GM23338 (cell line): ENCODE measurements at regions not wholly inside any gene's neighbourhood (a gene's known extent, or its start where the extent isn't known, plus 50 kb on each side); places are given as distances from the start of the nearest gene placed in this dataset.

Source experiments
- ATAC-seq: fragments of 200-7000 bp; cut with Tn5 transposase; 3 replicates; pipeline ENCODE4 v1.9.1; 2020
- DNase-seq: peaks from one replicate; pipeline ENCODE4 v3.0.0-alpha.2; 2015; ENCODE audit warnings: low spot score
- H2AFZ ChIP-seq: fragments of 200-600 bp; sonication (generic); 2 replicates; pipeline ENCODE4 v1.8.0; 2016; ENCODE audit warnings: antibody characterized with exemption, mild to moderate bottlenecking, moderate library complexity
- H3F3A ChIP-seq: fragments of 200-600 bp; sonication (generic); replicated peaks from 2 replicates; pipeline ENCODE4 v1.8.0; 2017; ENCODE audit warnings: antibody characterized with exemption, mixed run types, low read depth
- H3K27ac ChIP-seq: fragments of 200-600 bp; sonication (generic); 2 replicates; pipeline ENCODE4 v1.6.1; 2016; ENCODE audit warnings: low read depth
- H3K27me3 ChIP-seq: fragments of 200-600 bp; sonication (generic); 2 replicates; pipeline ENCODE4 v1.8.0; 2016; ENCODE audit warnings: mild to moderate bottlenecking, mixed run types, moderate library complexity; ENCODE audit not compliant: insufficient read depth
- H3K36me3 ChIP-seq: fragments of 200-600 bp; sonication (generic); 2 replicates; pipeline ENCODE4 v1.8.0; 2016; ENCODE audit warnings: mild to moderate bottlenecking; ENCODE audit not compliant: insufficient read depth
- H3K4me1 ChIP-seq: fragments of 200-600 bp; sonication (generic); 2 replicates; pipeline ENCODE4 v1.8.0; 2016; ENCODE audit warnings: mild to moderate bottlenecking, moderate library complexity; ENCODE audit not compliant: insufficient read depth
- H3K4me2 ChIP-seq: fragments of 200-600 bp; sonication (generic); 2 replicates; pipeline ENCODE4 v1.7.1; 2017; ENCODE audit warnings: mixed run types
- H3K4me3 ChIP-seq: fragments of 200-600 bp; sonication (generic); 2 replicates; pipeline ENCODE4 v1.6.1; 2016; ENCODE audit warnings: mixed run types
- H3K79me2 ChIP-seq: fragments of 200-600 bp; sonication (generic); replicated peaks from 2 replicates; pipeline ENCODE4 v1.8.0; 2017; ENCODE audit warnings: mild to moderate bottlenecking; ENCODE audit not compliant: insufficient read depth
- H3K9me2 ChIP-seq: fragments of 200-600 bp; sonication (generic); 2 replicates; pipeline ENCODE4 v1.8.0; 2017; ENCODE audit not compliant: insufficient read depth
- H4K20me1 ChIP-seq: fragments of 200-600 bp; sonication (generic); replicated peaks from 2 replicates; pipeline ENCODE4 v1.8.0; 2017; ENCODE audit warnings: mild to moderate bottlenecking; ENCODE audit not compliant: insufficient read depth
- H3K27ac Mint-ChIP-seq: 2 replicates; pipeline ENCODE4 v1.8.0; 2020; ENCODE audit warnings: inconsistent platforms, mild to moderate bottlenecking, moderate library complexity, mixed read lengths
- H3K27me3 Mint-ChIP-seq: 3 replicates; pipeline ENCODE4 v1.8.0; 2022; ENCODE audit warnings: low read depth, mild to moderate bottlenecking, moderate library complexity, mixed read lengths, inconsistent platforms; ENCODE audit not compliant: insufficient read depth, poor library complexity
- H3K36me3 Mint-ChIP-seq: 3 replicates; pipeline ENCODE4 v1.8.0; 2021; ENCODE audit warnings: low read depth, mild to moderate bottlenecking, inconsistent platforms, moderate library complexity, mixed read lengths
- H3K4me1 Mint-ChIP-seq: 3 replicates; pipeline ENCODE4 v1.8.0; 2020; ENCODE audit warnings: mild to moderate bottlenecking, inconsistent platforms, mixed read lengths
- H3K4me3 Mint-ChIP-seq: 3 replicates; pipeline ENCODE4 v1.8.0; 2021; ENCODE audit warnings: moderate library complexity, mild to moderate bottlenecking, inconsistent platforms, mixed read lengths
- H3K9me3 Mint-ChIP-seq: 3 replicates; pipeline ENCODE4 v1.8.0; 2020; ENCODE audit warnings: moderate library complexity, mild to moderate bottlenecking, inconsistent platforms, mixed read lengths
- CREB1 ChIP-seq: fragments of 250-450 bp; sonication (Bioruptor Pico); IDR thresholded peaks from 2 replicates; pipeline ENCODE4 v1.5.0; 2020; ENCODE audit warnings: low read depth, mild to moderate bottlenecking, moderate library complexity
- CTCF ChIP-seq, 2 experiments: fragments of 200-600 bp in 1 of 2; sonication (generic) in 1 of 2; conservative IDR thresholded peaks; 2 replicates each; pipeline versions ENCODE4 v1.5.1 to v1.6.1; 2016 to 2017; ENCODE audit warnings: antibody characterized with exemption in 2 of 2, low read depth in 2 of 2, mild to moderate bottlenecking in 2 of 2, moderate library complexity in 1 of 2
- ETS1 ChIP-seq: IDR thresholded peaks from 2 replicates; pipeline ENCODE4 v1.6.1; 2016; ENCODE audit warnings: antibody characterized with exemption
- EZH2 ChIP-seq: fragments of 200-600 bp; sonication (generic); IDR thresholded peaks from one replicate; pipeline ENCODE4 v1.8.0; 2017; ENCODE audit warnings: antibody characterized with exemption, mild to moderate bottlenecking, low read depth; ENCODE audit not compliant: unreplicated experiment
- EZH2phosphoT487 ChIP-seq: fragments of 200-600 bp; sonication (generic); IDR thresholded peaks from one replicate; pipeline ENCODE4 v1.8.1; 2018; ENCODE audit warnings: antibody characterized with exemption; ENCODE audit not compliant: unreplicated experiment
- NANOG ChIP-seq: IDR thresholded peaks from 2 replicates; pipeline ENCODE4 v1.6.1; 2016; ENCODE audit warnings: antibody characterized with exemption, borderline replicate concordance
- REST ChIP-seq: IDR thresholded peaks from one replicate; pipeline ENCODE4 v1.6.1; 2018; ENCODE audit warnings: antibody characterized with exemption; ENCODE audit not compliant: unreplicated experiment
- STAT1 ChIP-seq: IDR thresholded peaks from one replicate; pipeline ENCODE4 v1.6.1; 2016; ENCODE audit warnings: antibody characterized with exemption; ENCODE audit not compliant: unreplicated experiment
- ZNF114 ChIP-seq: fragments of 250-450 bp; sonication (Bioruptor Pico); IDR thresholded peaks from 2 replicates; pipeline ENCODE4 v1.5.0; 2020; ENCODE audit warnings: mild to moderate bottlenecking, moderate library complexity
- ZNF331 ChIP-seq: fragments of 250-450 bp; sonication (Bioruptor Pico); IDR thresholded peaks from 2 replicates; pipeline ENCODE4 v1.5.0; 2020; ENCODE audit warnings: low read depth, mild to moderate bottlenecking, moderate library complexity

- TF ChIP-seq REST (no peak), ETS1 (no peak), EZH2phosphoT487 (no peak), ZNF331 (CRISPR knock-in tag) (no peak), CREB1 (CRISPR knock-in tag) (no peak)
These were observed 158.9 kb upstream of the FN1 start (continued) for GRCh38 chr2:215594766-215595165.

DNA sequence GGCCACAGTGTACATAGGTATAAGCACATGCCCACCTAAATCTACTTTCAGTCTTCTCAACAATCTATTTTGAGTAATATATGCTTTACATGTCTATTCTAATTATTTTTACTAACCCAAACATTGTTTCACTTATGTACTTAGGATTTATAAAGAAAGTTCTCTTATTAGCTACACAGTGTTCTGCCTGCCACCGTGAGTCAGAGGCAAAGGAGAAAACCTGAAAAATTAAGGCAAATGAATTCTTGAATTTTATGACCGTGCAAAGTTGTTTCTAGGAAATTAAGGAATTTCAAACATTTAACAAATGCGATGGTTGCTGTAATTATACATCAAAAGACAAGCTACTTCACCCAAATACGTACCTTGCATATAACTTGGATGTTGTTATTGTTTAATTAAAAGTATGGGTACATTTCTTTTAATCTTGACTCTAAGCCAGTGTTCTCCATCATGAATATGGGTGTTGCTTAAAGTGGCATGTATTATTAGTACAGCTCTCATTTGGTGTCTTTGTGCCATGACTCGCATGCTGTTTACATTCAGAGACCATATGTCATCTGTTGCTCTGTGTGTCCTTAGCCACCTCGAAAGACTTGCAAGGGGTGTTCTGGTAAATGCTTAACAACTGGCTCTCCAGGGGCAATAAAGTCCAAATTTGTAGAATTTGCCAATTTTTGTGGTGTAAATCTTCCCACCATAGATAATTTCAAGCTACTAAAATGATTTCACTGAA lies 154.3 kb upstream of the FN1 start:
- no peaks in the 10 kb centered on the region for H3K4me1 Mint-ChIP-seq
- H3K27me3 ChIP-seq, result no peaks in the 10 kb centered on the region
- H3K36me3 Mint-ChIP-seq, result no peaks in the 10 kb centered on the region
- H3K4me2 ChIP-seq, result no peak overlapping the region
- H3K27me3 Mint-ChIP-seq, result no peaks in the 10 kb centered on the region
- H3F3A ChIP-seq, result no peaks in the 10 kb centered on the region
- no peaks in the 10 kb centered on the region for H3K79me2 ChIP-seq
- H3K4me3 Mint-ChIP-seq, result no peak overlapping the region
- no peak overlapping the region for H2AFZ ChIP-seq
- H3K4me1 ChIP-seq, result no peaks in the 10 kb centered on the region
- no peaks in the 10 kb centered on the region for H4K20me1 ChIP-seq
- peaks cover 8% of the 10 kb centered on the region; the same call in 1 of the 2 replicates for H3K9me2 ChIP-seq
- ATAC-seq (no peak), DNase-seq (no peak)
- H3K27ac ChIP-seq, result no peak overlapping the region
- H3K4me3 ChIP-seq, result no peak overlapping the region
- no peak overlapping the region for H3K27ac Mint-ChIP-seq
- H3K36me3 ChIP-seq, result no peaks in the 10 kb centered on the region
- H3K9me3 Mint-ChIP-seq, result no peaks in the 10 kb centered on the region
- no peak for TF ChIP-seq ZNF331 (CRISPR knock-in tag)
- TF ChIP-seq REST, result no peak
- TF ChIP-seq ETS1, result no peak
- no peak for TF ChIP-seq CREB1 (CRISPR knock-in tag)
- no peak for TF ChIP-seq EZH2phosphoT487
- no peak for TF ChIP-seq NANOG
- no peak for TF ChIP-seq EZH2
- TF ChIP-seq ZNF114 (CRISPR knock-in tag), result no peak
- no peak for TF ChIP-seq CTCF (conservative IDR thresholded peaks at IDR 0.05; ENCODE audit: low read depth in 2 of 2)
- TF ChIP-seq STAT1, result no peak
